ENCODE measurements at regions not wholly inside any gene's neighbourhood (a gene's known extent, or its start where the extent isn't known, plus 50 kb on each side); places are given as distances from the start of the nearest gene placed in this dataset.

GRCh38 chr4:4598851-4599411 is 57.1 kb upstream of the STX18 start:
- TF ChIP-seq ZNF121 (CRISPR knock-in tag; conservative IDR thresholded peaks at IDR 0.05), result no peak
- no peak for TF ChIP-seq MED1 (CRISPR knock-in tag; IDR thresholded peaks at IDR 0.05; ENCODE audit: borderline replicate concordance)
- no peak for TF ChIP-seq RUNX1 (IDR thresholded peaks at IDR 0.05; ENCODE audit: low read depth)
- no peak for TF ChIP-seq ZBTB5 (IDR thresholded peaks at IDR 0.05)
- no peak for TF ChIP-seq FOXP1 (CRISPR knock-in tag; IDR thresholded peaks at IDR 0.05)
- TF ChIP-seq HNRNPK (IDR thresholded peaks at IDR 0.05; ENCODE audit: low read depth, low read length, poor library complexity, severe bottlenecking), result no peak
- no peak for TF ChIP-seq GMEB1 (CRISPR knock-in tag; IDR thresholded peaks at IDR 0.05)
- TF ChIP-seq SRSF1 (IDR thresholded peaks at IDR 0.05; ENCODE audit: low read depth, low read length), result no peak
- BruUV-seq (replicated peaks), result no TSS peak
- Histone ChIP-seq H3K4me1 (replicated peaks in 1 of 2; ENCODE audit: control insufficient read depth in 2 of 2, insufficient read depth in 2 of 2, low read length in 2 of 2) (peaks cover 0 to 7% of the 10 kb centered on the region in 2 experiments; a peak in 2 of 5 replicates), H3K9me1 (ENCODE audit: control insufficient read depth, insufficient read depth, low read length) (no peaks in the 10 kb centered on the region), H3K79me2 (ENCODE audit: control insufficient read depth, insufficient read depth, low read length) (no peaks in the 10 kb centered on the region), H2AFZ (ENCODE audit: low read depth, low read length) (no peak overlapping the region), H4K20me1 (replicated peaks; ENCODE audit: control insufficient read depth, insufficient read depth, low read length) (no peaks in the 10 kb centered on the region), H3K27me3 (ENCODE audit: control insufficient read depth in 2 of 2, insufficient read depth in 2 of 2, low read length in 2 of 2) (peaks cover 0 to 18% of the 10 kb centered on the region in 2 experiments; a peak in 3 of 5 replicates), H3K27ac (ENCODE audit: extremely low read depth, low read depth, low read length) (no peak overlapping the region), H3K9me3 (replicated peaks; ENCODE audit: control insufficient read depth, insufficient read depth, low read depth, low read length) (0 out of 2 replicates have a peak, but pooled peaks cover 2% of the 10 kb centered on the region), H3K9ac (ENCODE audit: insufficient read depth in 1 of 2, low read depth in 2 of 2, low read length in 2 of 2) (no peak overlapping the region), H3K36me3 (ENCODE audit: control insufficient read depth, insufficient read depth, low read length) (no peaks in the 10 kb centered on the region), H3K4me2 (ENCODE audit: insufficient read depth, low read length) (no peak overlapping the region), H3K4me3 (no peak overlapping the region)
- intact Hi-C loops (cut with micrococcal nuclease), result no loop called here
- ChIA-PET POLR2A (no interaction called here), CTCF (ENCODE audit: low intra/inter-chr PET ratio) (no interaction called here)
- in situ Hi-C loops (cut with MboI), result no loop called here
- no peak for DNase-seq (ENCODE audit: extremely low read depth in 1 of 4, low spot score in 3 of 4)
- no peak for FAIRE-seq
- WGBS (ENCODE audit: insufficient coverage, low coverage, missing lambda C conversion rate), result 30% methylated on average over 9 of the region's 9 CpGs
- ATAC-seq, result no peak

All from K562 (cell line).